Gastroesophageal sphincter (tissue), 3 donors: ENCODE measurements at regions not wholly inside any gene's neighbourhood (a gene's known extent, or its start where the extent isn't known, plus 50 kb on each side); places are given as distances from the start of the nearest gene placed in this dataset.

Experiments used
- EP300 ChIP-seq: sonication (generic); formaldehyde crosslinking; IDR thresholded peaks from one replicate; pipeline ENCODE4 v1.6.1; 2017; ENCODE audit warnings: antibody characterized with exemption, mild to moderate bottlenecking
- POLR2A ChIP-seq, 2 donors: fragments of 450-650 bp; IDR thresholded peaks; one replicate each; pipeline ENCODE4 v1.6.1; 2017; ENCODE audit warnings: antibody characterized with exemption in 2 of 2, mild to moderate bottlenecking in 2 of 2, moderate library complexity in 1 of 2
- POLR2AphosphoS5 ChIP-seq: sonication (generic); formaldehyde crosslinking; IDR thresholded peaks from one replicate; pipeline ENCODE4 v1.6.1; 2017; ENCODE audit warnings: antibody characterized with exemption
- TF ChIP-seq, protein P1 (sequence below), 4 experiments: fragments of 200-600 bp in 2 of 4; fragments of 450-650 bp in 2 of 4; sonication (generic) in 1 of 4; IDR thresholded peaks; one replicate each; pipeline ENCODE4 v1.5.1; 2017 to 2019; ENCODE audit warnings: antibody characterized with exemption in 4 of 4, mild to moderate bottlenecking in 2 of 4, moderate library complexity in 2 of 4

DNA sequence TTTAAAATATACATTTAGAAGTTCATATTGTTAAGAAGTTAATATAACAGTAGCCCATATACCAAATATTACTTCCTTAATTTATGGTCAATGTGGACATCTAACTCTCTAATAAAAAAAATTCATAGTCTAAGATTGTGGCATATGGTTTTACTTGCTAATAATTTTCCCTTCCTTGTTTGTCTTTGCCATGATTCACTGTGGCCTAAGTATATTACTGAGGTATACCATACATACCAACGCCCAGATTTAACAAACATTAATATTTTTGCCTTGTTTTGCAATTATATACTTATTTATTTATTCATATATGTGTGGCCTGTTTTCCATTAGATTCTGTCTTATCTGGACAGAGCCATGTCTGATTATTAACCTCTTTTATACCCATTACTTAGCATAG lies 54.6 kb upstream of the CCDC150 start:
- TF ChIP-seq, protein P1, sequence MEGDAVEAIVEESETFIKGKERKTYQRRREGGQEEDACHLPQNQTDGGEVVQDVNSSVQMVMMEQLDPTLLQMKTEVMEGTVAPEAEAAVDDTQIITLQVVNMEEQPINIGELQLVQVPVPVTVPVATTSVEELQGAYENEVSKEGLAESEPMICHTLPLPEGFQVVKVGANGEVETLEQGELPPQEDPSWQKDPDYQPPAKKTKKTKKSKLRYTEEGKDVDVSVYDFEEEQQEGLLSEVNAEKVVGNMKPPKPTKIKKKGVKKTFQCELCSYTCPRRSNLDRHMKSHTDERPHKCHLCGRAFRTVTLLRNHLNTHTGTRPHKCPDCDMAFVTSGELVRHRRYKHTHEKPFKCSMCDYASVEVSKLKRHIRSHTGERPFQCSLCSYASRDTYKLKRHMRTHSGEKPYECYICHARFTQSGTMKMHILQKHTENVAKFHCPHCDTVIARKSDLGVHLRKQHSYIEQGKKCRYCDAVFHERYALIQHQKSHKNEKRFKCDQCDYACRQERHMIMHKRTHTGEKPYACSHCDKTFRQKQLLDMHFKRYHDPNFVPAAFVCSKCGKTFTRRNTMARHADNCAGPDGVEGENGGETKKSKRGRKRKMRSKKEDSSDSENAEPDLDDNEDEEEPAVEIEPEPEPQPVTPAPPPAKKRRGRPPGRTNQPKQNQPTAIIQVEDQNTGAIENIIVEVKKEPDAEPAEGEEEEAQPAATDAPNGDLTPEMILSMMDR (IDR thresholded peaks at IDR 0.05): no peak
- TF ChIP-seq POLR2A (IDR thresholded peaks at IDR 0.05) (no peak), EP300 (no peak), POLR2AphosphoS5 (no peak)
